DMS153 (cell line): ENCODE measurements at regions not wholly inside any gene's neighbourhood (a gene's known extent, or its start where the extent isn't known, plus 50 kb on each side); places are given as distances from the start of the nearest gene placed in this dataset.
"Not testable (repeated sequence)": the region's sequence is repeated elsewhere in the genome, so short reads cannot be mapped to it uniquely, and the experiment has no call there.

Experiments
- DNase-seq: peaks from one replicate; lab custom pipeline; 2025; lab: John Stamatoyannopoulos, UW

GRCh38 chr5:37962389-37962788 lies 122.5 kb upstream of the GDNF start:
- no peak for DNase-seq

GRCh38 chr5:37957218-37957617 lies 117.4 kb upstream of the GDNF start:
- no peak for DNase-seq

- no peak for DNase-seq
These were observed 115.9 kb upstream of the GDNF start for GRCh38 chr5:37955748-37956147.

GRCh38 chr5:37954561-37954960 lies 114.7 kb upstream of the GDNF start:
- no peak for DNase-seq

- DNase-seq: no peak
These were observed 112.3 kb upstream of the GDNF start for GRCh38 chr5:37951946-37952721.

GRCh38 chr5:37950436-37950835 lies 110.6 kb upstream of the GDNF start:
- no peak for DNase-seq

- DNase-seq: no peak
These were observed 105.6 kb upstream of the GDNF start for GRCh38 chr5:37945446-37945845.

- not testable (repeated sequence) for DNase-seq
These were observed 103.3 kb upstream of the GDNF start for GRCh38 chr5:37943136-37943535.

- DNase-seq: no peak
These were observed 101.2 kb upstream of the GDNF start for GRCh38 chr5:37940931-37941623.

GRCh38 chr5:37938861-37939260 lies 99.0 kb upstream of the GDNF start:
- no peak for DNase-seq

GRCh38 chr5:37938076-37938852 lies 98.4 kb upstream of the GDNF start:
- DNase-seq: no peak

- DNase-seq: no peak
These were observed 96.2 kb upstream of the GDNF start for GRCh38 chr5:37936091-37936490.

GRCh38 chr5:37933576-37933975 lies 93.7 kb upstream of the GDNF start:
- no peak for DNase-seq

- no peak for DNase-seq
These were observed 92.6 kb upstream of the GDNF start for GRCh38 chr5:37932450-37932849.

- DNase-seq: no peak
These were observed 91.7 kb upstream of the GDNF start for GRCh38 chr5:37931541-37931940.

- no peak for DNase-seq
These were observed 90.5 kb upstream of the GDNF start for GRCh38 chr5:37930350-37930749.

GRCh38 chr5:37929791-37930190 lies 90.0 kb upstream of the GDNF start:
- DNase-seq: no peak

GRCh38 chr5:37927753-37928152 lies 87.9 kb upstream of the GDNF start:
- not testable (repeated sequence) for DNase-seq

GRCh38 chr5:37926732-37927131 lies 86.9 kb upstream of the GDNF start:
- DNase-seq: no peak

- DNase-seq: no peak
These were observed 81.6 kb upstream of the GDNF start for GRCh38 chr5:37921452-37921851.

- DNase-seq: no peak
These were observed 78.6 kb upstream of the GDNF start for GRCh38 chr5:37918424-37918823.

- DNase-seq: no peak
These were observed 76.7 kb upstream of the GDNF start for GRCh38 chr5:37916525-37916924.
